NB4 (cell line): ENCODE measurements at regions not wholly inside any gene's neighbourhood (a gene's known extent, or its start where the extent isn't known, plus 50 kb on each side); places are given as distances from the start of the nearest gene placed in this dataset.

Source experiments
- DNase-seq: peaks from one replicate; pipeline ENCODE4 v3.0.0; 2010; ENCODE audit warnings: low read depth
- H3K4me3 ChIP-seq: one replicate; pipeline ENCODE4 v1.5.1; 2011; ENCODE audit warnings: mild to moderate bottlenecking, low read depth, low read length, moderate library complexity
- MYC ChIP-seq: IDR thresholded peaks from 2 replicates; pipeline ENCODE4 v1.6.1; 2011; ENCODE audit warnings: low read depth, low read length
- POLR2A ChIP-seq: IDR thresholded peaks from 2 replicates; pipeline ENCODE4 v1.6.1; 2011; ENCODE audit warnings: mild to moderate bottlenecking; ENCODE audit not compliant: insufficient read length; ENCODE audit errors: extremely low read depth
- TF ChIP-seq, protein P1 (sequence below): IDR thresholded peaks from 2 replicates; pipeline ENCODE4 v1.6.1; 2011; ENCODE audit warnings: low read depth, low read length
- TF ChIP-seq, protein P2 (sequence below): IDR thresholded peaks from one replicate; pipeline ENCODE4 v1.5.1; 2012; ENCODE audit warnings: low read depth, low read length

DNA sequence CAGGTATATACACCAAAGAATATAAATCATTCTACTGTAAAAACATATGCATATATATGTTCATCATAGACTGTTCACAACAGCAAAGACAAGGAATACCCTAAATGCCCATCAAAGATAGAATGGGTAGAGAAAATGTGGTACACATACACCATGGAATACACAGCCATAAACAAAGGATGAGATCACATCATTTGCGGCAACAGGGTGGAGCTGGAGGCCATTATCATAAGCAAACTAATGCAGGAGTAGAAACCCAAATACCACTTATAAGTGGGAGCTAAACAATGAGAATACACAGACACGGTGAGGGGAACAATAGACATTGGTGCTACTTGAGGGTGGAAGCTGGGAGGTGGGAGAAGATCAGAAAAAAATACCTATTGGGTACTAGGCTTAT, 117.6 kb downstream of the COX7C start:
- no peak overlapping the region for H3K4me3 ChIP-seq
- TF ChIP-seq, protein P1, sequence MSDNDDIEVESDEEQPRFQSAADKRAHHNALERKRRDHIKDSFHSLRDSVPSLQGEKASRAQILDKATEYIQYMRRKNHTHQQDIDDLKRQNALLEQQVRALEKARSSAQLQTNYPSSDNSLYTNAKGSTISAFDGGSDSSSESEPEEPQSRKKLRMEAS: no peak
- TF ChIP-seq, protein P2, sequence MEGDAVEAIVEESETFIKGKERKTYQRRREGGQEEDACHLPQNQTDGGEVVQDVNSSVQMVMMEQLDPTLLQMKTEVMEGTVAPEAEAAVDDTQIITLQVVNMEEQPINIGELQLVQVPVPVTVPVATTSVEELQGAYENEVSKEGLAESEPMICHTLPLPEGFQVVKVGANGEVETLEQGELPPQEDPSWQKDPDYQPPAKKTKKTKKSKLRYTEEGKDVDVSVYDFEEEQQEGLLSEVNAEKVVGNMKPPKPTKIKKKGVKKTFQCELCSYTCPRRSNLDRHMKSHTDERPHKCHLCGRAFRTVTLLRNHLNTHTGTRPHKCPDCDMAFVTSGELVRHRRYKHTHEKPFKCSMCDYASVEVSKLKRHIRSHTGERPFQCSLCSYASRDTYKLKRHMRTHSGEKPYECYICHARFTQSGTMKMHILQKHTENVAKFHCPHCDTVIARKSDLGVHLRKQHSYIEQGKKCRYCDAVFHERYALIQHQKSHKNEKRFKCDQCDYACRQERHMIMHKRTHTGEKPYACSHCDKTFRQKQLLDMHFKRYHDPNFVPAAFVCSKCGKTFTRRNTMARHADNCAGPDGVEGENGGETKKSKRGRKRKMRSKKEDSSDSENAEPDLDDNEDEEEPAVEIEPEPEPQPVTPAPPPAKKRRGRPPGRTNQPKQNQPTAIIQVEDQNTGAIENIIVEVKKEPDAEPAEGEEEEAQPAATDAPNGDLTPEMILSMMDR: no peak
- TF ChIP-seq MYC (no peak), POLR2A (no peak)
- no peak for DNase-seq

DNA sequence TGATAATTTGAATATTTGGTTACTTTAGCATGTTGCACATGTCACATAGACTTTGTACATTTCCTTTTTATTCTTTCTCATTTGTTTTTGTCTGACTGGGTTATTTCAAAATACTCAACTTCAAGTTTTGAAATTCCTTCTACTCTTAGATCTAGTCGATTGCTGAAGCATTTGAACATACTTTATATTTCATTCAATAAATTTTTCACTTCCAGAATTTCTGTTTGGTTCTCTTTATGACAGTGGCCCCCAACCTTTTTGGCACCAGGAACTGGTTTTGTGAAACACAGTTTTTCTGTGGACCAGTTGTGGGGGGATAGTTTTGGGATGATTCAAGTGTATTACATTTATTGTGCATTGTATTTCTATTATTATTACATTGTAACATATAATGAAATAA, 119.8 kb downstream of the COX7C start:
- TF ChIP-seq MYC (no peak), POLR2A (no peak)
- TF ChIP-seq, protein P2: no peak
- TF ChIP-seq, protein P1: no peak
- no peak overlapping the region for H3K4me3 ChIP-seq
- no peak for DNase-seq

DNA sequence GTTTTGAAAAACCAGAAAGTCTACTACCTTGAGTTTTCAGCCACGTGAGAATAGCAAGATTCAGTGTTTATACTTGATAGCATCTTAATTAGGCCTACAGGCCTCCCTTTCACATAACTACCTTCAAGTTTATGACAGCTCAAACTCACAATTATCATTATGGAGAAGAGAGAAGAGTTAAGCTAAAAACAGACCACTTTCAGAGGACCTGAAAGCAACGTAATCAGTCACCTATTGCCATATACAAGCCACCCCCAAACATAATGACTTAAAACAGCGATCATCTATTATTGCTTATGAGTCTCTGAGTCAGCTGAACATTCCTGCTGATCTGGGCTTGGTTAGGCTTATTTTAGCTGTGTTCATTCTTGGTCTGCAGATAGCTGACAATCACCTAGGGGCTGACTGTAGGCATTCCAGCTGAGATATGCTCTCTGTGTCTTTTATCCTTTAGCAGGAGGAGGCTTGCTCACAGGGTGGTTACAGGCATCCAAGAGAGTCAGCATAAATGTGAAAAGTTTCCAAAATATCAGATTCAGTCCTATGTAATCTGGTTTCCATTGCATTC, 130.9 kb downstream of the COX7C start:
- DNase-seq: no peak
- TF ChIP-seq POLR2A (no peak), MYC (no peak)
- TF ChIP-seq, protein P1: no peak
- TF ChIP-seq, protein P2: no peak

DNA sequence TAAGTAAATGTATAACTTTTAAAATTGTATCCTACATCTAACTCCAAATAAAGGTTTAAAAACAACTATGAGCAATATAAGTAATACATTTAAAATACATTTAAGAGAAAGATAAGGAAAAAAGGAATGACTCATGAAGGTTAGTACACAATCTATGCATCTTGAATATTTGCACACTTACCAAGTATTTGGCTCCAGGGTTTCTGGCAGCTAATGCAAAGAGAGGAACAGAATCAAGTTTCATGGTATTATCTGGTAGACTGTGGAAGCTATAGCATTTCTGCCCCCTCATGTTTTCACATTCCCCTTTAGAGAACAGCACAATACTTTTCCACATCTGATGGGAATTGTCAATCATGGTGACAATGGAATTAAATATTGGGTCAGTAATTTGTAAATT, 132.1 kb downstream of the COX7C start:
- no peak for DNase-seq
- H3K4me3 ChIP-seq: no peak overlapping the region
- TF ChIP-seq, protein P2: no peak
- no peak for TF ChIP-seq MYC
- no peak for TF ChIP-seq POLR2A
- TF ChIP-seq, protein P1: no peak

More for the DNA sequence above, 130.9 kb downstream of the COX7C start:
- no peak overlapping the region for H3K4me3 ChIP-seq

DNA sequence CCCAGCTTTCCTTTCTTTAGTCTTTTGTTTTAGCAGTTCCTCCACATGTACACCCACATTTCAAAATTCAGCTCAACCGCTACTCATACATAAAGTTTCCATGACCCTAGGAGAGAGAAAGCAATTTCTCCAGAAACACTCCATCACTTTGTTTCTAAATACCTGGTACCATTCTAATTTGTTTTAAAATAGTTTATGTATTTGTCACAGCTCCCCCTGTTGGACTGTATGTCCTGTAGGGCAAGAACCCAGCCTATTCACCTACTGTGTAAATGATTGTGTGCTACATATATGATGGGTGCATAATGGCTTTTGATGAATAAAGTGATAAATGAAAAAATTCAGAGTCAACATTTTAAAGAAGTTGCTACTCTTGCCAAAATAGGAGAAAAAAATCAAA, 139.1 kb downstream of the COX7C start:
- TF ChIP-seq MYC (no peak), POLR2A (no peak)
- TF ChIP-seq, protein P1: no peak
- TF ChIP-seq, protein P2: peak; percentile 3
- H3K4me3 ChIP-seq: no peak overlapping the region
- no peak for DNase-seq
